ENCODE measurements at regions not wholly inside any gene's neighbourhood (a gene's known extent, or its start where the extent isn't known, plus 50 kb on each side); places are given as distances from the start of the nearest gene placed in this dataset.

DNA sequence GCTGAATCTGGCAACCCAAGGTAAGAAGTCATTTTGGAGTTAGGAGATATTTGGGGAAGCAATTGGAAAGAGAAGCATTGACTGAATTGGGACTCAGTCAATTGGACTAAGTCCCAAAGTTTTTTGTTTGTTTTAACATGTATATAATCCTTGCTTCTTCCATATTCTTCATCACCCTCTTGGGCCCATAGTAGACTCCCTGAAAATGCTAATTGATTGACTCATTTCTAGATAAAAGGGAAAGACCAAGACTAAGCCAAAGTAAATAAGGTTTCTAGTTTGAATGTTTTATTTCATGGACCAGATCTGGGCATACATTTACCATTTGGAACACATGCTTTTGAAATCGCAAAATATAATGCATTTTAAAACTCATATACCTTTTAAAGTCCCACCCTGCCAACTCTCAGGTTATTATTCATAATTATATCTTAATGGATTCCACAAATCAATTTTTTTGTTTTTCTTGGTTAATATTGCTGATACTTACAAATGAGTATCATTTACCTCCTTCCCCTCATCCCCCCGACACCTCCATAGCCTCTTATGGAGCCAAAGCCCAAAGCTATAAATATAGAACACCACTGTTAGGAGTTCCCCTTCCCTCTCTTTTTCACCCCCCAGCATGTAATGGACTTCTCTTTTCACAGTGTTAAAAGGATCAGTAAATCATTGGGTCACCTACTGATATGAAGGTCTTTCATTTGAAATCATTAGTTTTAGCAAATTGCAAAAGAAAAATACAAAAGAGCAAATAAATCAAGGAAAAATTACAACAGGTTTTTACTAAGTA, 674.0 kb upstream of the SOX9 start:
- no peak for TF ChIP-seq EZH2 (IDR thresholded peaks at IDR 0.05; ENCODE audit: borderline replicate concordance, low read depth, low read length, severe bottlenecking)
- TF ChIP-seq, protein P1, sequence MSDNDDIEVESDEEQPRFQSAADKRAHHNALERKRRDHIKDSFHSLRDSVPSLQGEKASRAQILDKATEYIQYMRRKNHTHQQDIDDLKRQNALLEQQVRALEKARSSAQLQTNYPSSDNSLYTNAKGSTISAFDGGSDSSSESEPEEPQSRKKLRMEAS (IDR thresholded peaks at IDR 0.05; ENCODE audit: insufficient read depth, insufficient read length): no peak
- TF ChIP-seq FOS (IDR thresholded peaks at IDR 0.05; ENCODE audit: borderline replicate concordance, insufficient read depth, low read length): no peak
- TF ChIP-seq JUN (IDR thresholded peaks at IDR 0.05; ENCODE audit: borderline replicate concordance, insufficient read depth, insufficient read length, low read depth): no peak
- TF ChIP-seq, protein P2, sequence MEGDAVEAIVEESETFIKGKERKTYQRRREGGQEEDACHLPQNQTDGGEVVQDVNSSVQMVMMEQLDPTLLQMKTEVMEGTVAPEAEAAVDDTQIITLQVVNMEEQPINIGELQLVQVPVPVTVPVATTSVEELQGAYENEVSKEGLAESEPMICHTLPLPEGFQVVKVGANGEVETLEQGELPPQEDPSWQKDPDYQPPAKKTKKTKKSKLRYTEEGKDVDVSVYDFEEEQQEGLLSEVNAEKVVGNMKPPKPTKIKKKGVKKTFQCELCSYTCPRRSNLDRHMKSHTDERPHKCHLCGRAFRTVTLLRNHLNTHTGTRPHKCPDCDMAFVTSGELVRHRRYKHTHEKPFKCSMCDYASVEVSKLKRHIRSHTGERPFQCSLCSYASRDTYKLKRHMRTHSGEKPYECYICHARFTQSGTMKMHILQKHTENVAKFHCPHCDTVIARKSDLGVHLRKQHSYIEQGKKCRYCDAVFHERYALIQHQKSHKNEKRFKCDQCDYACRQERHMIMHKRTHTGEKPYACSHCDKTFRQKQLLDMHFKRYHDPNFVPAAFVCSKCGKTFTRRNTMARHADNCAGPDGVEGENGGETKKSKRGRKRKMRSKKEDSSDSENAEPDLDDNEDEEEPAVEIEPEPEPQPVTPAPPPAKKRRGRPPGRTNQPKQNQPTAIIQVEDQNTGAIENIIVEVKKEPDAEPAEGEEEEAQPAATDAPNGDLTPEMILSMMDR (IDR thresholded peaks at IDR 0.05; ENCODE audit: extremely low read depth in 1 of 2, insufficient read depth in 1 of 2, low read depth in 1 of 2, low read length in 2 of 2): no peak
- no peak for TF ChIP-seq POLR2A (IDR thresholded peaks at IDR 0.05; ENCODE audit: low read depth, low read length)
- TF ChIP-seq GATA2 (IDR thresholded peaks at IDR 0.05; ENCODE audit: insufficient read depth, insufficient read length, low read depth, low read length): no peak
- no peak for TF ChIP-seq POLR2AphosphoS5 (IDR thresholded peaks at IDR 0.05; ENCODE audit: insufficient read depth, low read depth, low read length)
- no peak for TF ChIP-seq MYC (IDR thresholded peaks at IDR 0.05; ENCODE audit: low read depth, low read length)
- Histone ChIP-seq H3K4me1 (ENCODE audit: control insufficient read depth, extremely low read depth, insufficient read depth, low read length) (no peaks in the 10 kb centered on the region), H3K27me3 (ENCODE audit: control insufficient read depth in 2 of 2, insufficient read depth in 2 of 2, low read length in 2 of 2) (no peaks in the 10 kb centered on the region), H3K4me2 (ENCODE audit: insufficient read depth, low read length) (no peak overlapping the region), H2AFZ (ENCODE audit: low read depth, low read length) (no peak overlapping the region), H3K9me1 (replicated peaks; ENCODE audit: control insufficient read depth, extremely low read depth, insufficient read depth, low read length) (no peaks in the 10 kb centered on the region), H4K20me1 (replicated peaks; ENCODE audit: control insufficient read depth, extremely low read depth, insufficient read depth, low read length) (no peaks in the 10 kb centered on the region), H3K27ac (ENCODE audit: insufficient read depth, low read depth, low read length) (no peak overlapping the region), H3K79me2 (ENCODE audit: control insufficient read depth, insufficient read depth, low read length) (no peaks in the 10 kb centered on the region), H3K9ac (replicated peaks; ENCODE audit: extremely low read depth, insufficient read depth, low read length) (no peak overlapping the region), H3K36me3 (ENCODE audit: control insufficient read depth in 2 of 2, extremely low read depth in 1 of 2, insufficient read depth in 2 of 2, low read length in 2 of 2) (no peaks in the 10 kb centered on the region), H3K4me3 (replicated peaks in 1 of 3; ENCODE audit: insufficient read depth in 1 of 3, low read depth in 1 of 3, low read length in 3 of 3) (no peak overlapping the region), H3K9me3 (replicated peaks; ENCODE audit: control insufficient read depth, insufficient read depth, low read length) (peaks cover 2% of the 10 kb centered on the region)
- CTCF ChIA-PET: no interaction called here
- FAIRE-seq: no peak
- no peak for DNase-seq (ENCODE audit: low read depth, low spot score)
- dilution Hi-C loops (cut with MboI; ENCODE audit: extremely low pct_ligation_motif_present, low sequenced_read_pairs) (no loop called here), intact Hi-C loops (cut with micrococcal nuclease) (no loop called here)
- BruUV-seq (replicated peaks): no TSS peak
- POLR2A ChIA-PET: no interaction called here

All from endothelial cell of umbilical vein (primary cell).